ENCODE measurements at regions not wholly inside any gene's neighbourhood (a gene's known extent, or its start where the extent isn't known, plus 50 kb on each side); places are given as distances from the start of the nearest gene placed in this dataset.

GRCh38 chr6:28597217-28597835 lies 71.6 kb downstream of the GPX5 start:
- Histone ChIP-seq H3K27ac (peak overlapping the region; percentile 7), H3K9me3 (ENCODE audit: low read depth) (no peaks in the 10 kb centered on the region), H3K79me2 (no peaks in the 10 kb centered on the region), H3K36me3 (replicated peaks; ENCODE audit: insufficient read depth, low read depth) (no peaks in the 10 kb centered on the region), H4K20me1 (ENCODE audit: insufficient read depth, poor library complexity, severe bottlenecking) (no peaks in the 10 kb centered on the region), H3K9me2 (replicated peaks; ENCODE audit: insufficient read depth) (no peaks in the 10 kb centered on the region), H2AFZ (peak overlapping the region; percentile 80), H3K4me2 (peak overlapping the region; percentile 76), H3K27me3 (no peaks in the 10 kb centered on the region), H3K4me1 (ENCODE audit: insufficient read depth) (no peaks in the 10 kb centered on the region), H3K4me3 (peak overlapping the region; percentile 31)
- peak; percentile 58 for DNase-seq (ENCODE audit: low spot score)
- TF ChIP-seq CTCF (IDR thresholded peaks at IDR 0.05; ENCODE audit: poor library complexity), result no peak
- WGBS (ENCODE audit: low lambda C conversion rate, missing lambda C conversion rate), result 13% methylated on average over 18 of the region's 18 CpGs

GRCh38 chr6:28597924-28598722 lies 72.4 kb downstream of the GPX5 start:
- Histone ChIP-seq H3K9me3 (ENCODE audit: low read depth) (no peaks in the 10 kb centered on the region), H2AFZ (peak overlapping the region; percentile 80), H4K20me1 (ENCODE audit: insufficient read depth, poor library complexity, severe bottlenecking) (no peaks in the 10 kb centered on the region), H3K9me2 (replicated peaks; ENCODE audit: insufficient read depth) (no peaks in the 10 kb centered on the region), H3K4me3 (peak overlapping the region; percentile 31), H3K4me1 (ENCODE audit: insufficient read depth) (no peaks in the 10 kb centered on the region), H3K27ac (peak overlapping the region; percentile 7), H3K4me2 (peak overlapping the region; percentile 76), H3K79me2 (no peaks in the 10 kb centered on the region), H3K27me3 (no peaks in the 10 kb centered on the region), H3K36me3 (replicated peaks; ENCODE audit: insufficient read depth, low read depth) (no peaks in the 10 kb centered on the region)
- TF ChIP-seq CTCF (IDR thresholded peaks at IDR 0.05; ENCODE audit: poor library complexity) (no peak), EZH2 (IDR thresholded peaks at IDR 0.05; ENCODE audit: borderline replicate concordance) (peak; percentile 50)
- DNase-seq (ENCODE audit: low spot score), result peak; percentile 33
- WGBS (ENCODE audit: low lambda C conversion rate, missing lambda C conversion rate), result 30% methylated on average over 13 of the region's 13 CpGs

- Histone ChIP-seq H3K79me2 (no peaks in the 10 kb centered on the region), H3K9me3 (ENCODE audit: low read depth) (no peaks in the 10 kb centered on the region), H3K4me1 (ENCODE audit: insufficient read depth) (no peaks in the 10 kb centered on the region), H3K4me3 (no peak overlapping the region), H3K27ac (no peak overlapping the region), H3K4me2 (no peak overlapping the region), H3K36me3 (replicated peaks; ENCODE audit: insufficient read depth, low read depth) (no peaks in the 10 kb centered on the region), H2AFZ (no peak overlapping the region), H3K9me2 (replicated peaks; ENCODE audit: insufficient read depth) (no peaks in the 10 kb centered on the region), H4K20me1 (ENCODE audit: insufficient read depth, poor library complexity, severe bottlenecking) (no peaks in the 10 kb centered on the region), H3K27me3 (no peaks in the 10 kb centered on the region)
- 88% methylated on average over 6 of the region's 6 CpGs for WGBS (ENCODE audit: low lambda C conversion rate, missing lambda C conversion rate)
- no peak for DNase-seq (ENCODE audit: low spot score)
- no peak for TF ChIP-seq EZH2phosphoT487 (IDR thresholded peaks at IDR 0.05; ENCODE audit: low read depth, severe bottlenecking, unreplicated experiment)
Observed at GRCh38 chr6:28598757-28599686, 73.3 kb downstream of the GPX5 start.

- no peaks in the 10 kb centered on the region for H3K36me3 ChIP-seq (replicated peaks; ENCODE audit: insufficient read depth, low read depth)
- TF ChIP-seq EZH2 (IDR thresholded peaks at IDR 0.05; ENCODE audit: borderline replicate concordance), result no peak
- no peak overlapping the region for H3K27ac ChIP-seq
- H3K9me3 ChIP-seq (ENCODE audit: low read depth), result no peaks in the 10 kb centered on the region
- no peaks in the 10 kb centered on the region for H3K9me2 ChIP-seq (replicated peaks; ENCODE audit: insufficient read depth)
- H3K79me2 ChIP-seq, result no peaks in the 10 kb centered on the region
- 95% methylated on average over 7 of the region's 7 CpGs for WGBS (ENCODE audit: low lambda C conversion rate, missing lambda C conversion rate)
- H3K27me3 ChIP-seq, result no peaks in the 10 kb centered on the region
- H3K4me1 ChIP-seq (ENCODE audit: insufficient read depth), result no peaks in the 10 kb centered on the region
- H3K4me3 ChIP-seq, result no peak overlapping the region
- H4K20me1 ChIP-seq (ENCODE audit: insufficient read depth, poor library complexity, severe bottlenecking), result no peaks in the 10 kb centered on the region
- no peak overlapping the region for H3K4me2 ChIP-seq
- no peak overlapping the region for H2AFZ ChIP-seq
- DNase-seq (ENCODE audit: low spot score), result no peak
Observed at GRCh38 chr6:28600245-28600644, 74.6 kb downstream of the GPX5 start.

All from hepatocyte (in vitro differentiated cells).